Neutrophil (primary cell): ENCODE measurements at regions not wholly inside any gene's neighbourhood (a gene's known extent, or its start where the extent isn't known, plus 50 kb on each side); places are given as distances from the start of the nearest gene placed in this dataset.

Experiments
- H3K27ac ChIP-seq: fragments of 200-600 bp; sonication (generic); 2 replicates; pipeline ENCODE4 v1.5.1; 2016; ENCODE audit warnings: mild to moderate bottlenecking, moderate library complexity
- H3K27me3 ChIP-seq: fragments of 200-600 bp; sonication (generic); 2 replicates; pipeline ENCODE4 v1.6.0; 2016; ENCODE audit warnings: mild to moderate bottlenecking
- H3K36me3 ChIP-seq: fragments of 200-600 bp; sonication (generic); 2 replicates; pipeline ENCODE4 v1.5.1; 2017
- H3K4me1 ChIP-seq, 2 experiments: fragments of 200-600 bp in 1 of 2; sonication (generic) in 1 of 2; 1 replicate in 1 of 2; 2 replicates in 1 of 2; pipeline versions ENCODE4 v1.5.1 to v1.6.1; 2013 to 2016; ENCODE audit warnings: low read depth in 1 of 2, low read length in 1 of 2, mild to moderate bottlenecking in 1 of 2, moderate library complexity in 1 of 2; ENCODE audit not compliant: control insufficient read depth in 1 of 2, insufficient read depth in 1 of 2
- H3K4me3 ChIP-seq, 2 experiments: fragments of 200-600 bp in 1 of 2; sonication (generic) in 1 of 2; 1 replicate in 1 of 2; 2 replicates in 1 of 2; pipeline ENCODE4 v1.5.1; 2013 to 2016; ENCODE audit warnings: low read depth in 1 of 2, low read length in 1 of 2, mild to moderate bottlenecking in 1 of 2, moderate library complexity in 1 of 2
- H3K9me3 ChIP-seq: fragments of 200-600 bp; sonication (generic); 2 replicates; pipeline ENCODE4 v1.5.1; 2016
- CTCF ChIP-seq: fragments of 200-600 bp; sonication (generic); IDR thresholded peaks from 2 replicates; pipeline ENCODE4 v1.5.1; 2016; ENCODE audit warnings: antibody characterized with exemption

- peaks cover 100% of the 10 kb centered on the region for H3K27me3 ChIP-seq
- H3K4me3 ChIP-seq = no peak overlapping the region
- H3K27ac ChIP-seq = no peak overlapping the region
These were observed 91.9 kb downstream of the TMEM30B start for GRCh38 chr14:61188978-61189808.

GRCh38 chr14:61188196-61188595, 92.9 kb downstream of the TMEM30B start:
- Histone ChIP-seq H3K27me3 (peaks cover 98% of the 10 kb centered on the region), H3K27ac (no peak overlapping the region), H3K4me1 (no peaks in the 10 kb centered on the region), H3K36me3 (no peaks in the 10 kb centered on the region), H3K4me3 (no peak overlapping the region), H3K9me3 (no peaks in the 10 kb centered on the region)
- TF ChIP-seq CTCF = no peak

More at GRCh38 chr14:61188978-61189808, 91.9 kb downstream of the TMEM30B start:
- no peak for TF ChIP-seq CTCF
- Histone ChIP-seq H3K9me3 (no peaks in the 10 kb centered on the region), H3K4me1 (no peaks in the 10 kb centered on the region), H3K36me3 (no peaks in the 10 kb centered on the region)

GRCh38 chr14:61187196-61187905, 93.8 kb downstream of the TMEM30B start:
- TF ChIP-seq CTCF = no peak
- Histone ChIP-seq H3K27ac (no peak overlapping the region), H3K9me3 (no peaks in the 10 kb centered on the region), H3K4me1 (no peaks in the 10 kb centered on the region), H3K4me3 (no peak overlapping the region), H3K36me3 (no peaks in the 10 kb centered on the region), H3K27me3 (peaks cover 98% of the 10 kb centered on the region)

GRCh38 chr14:61186341-61187195, 94.6 kb downstream of the TMEM30B start:
- no peaks in the 10 kb centered on the region for H3K36me3 ChIP-seq
- H3K9me3 ChIP-seq = no peaks in the 10 kb centered on the region
- H3K4me1 ChIP-seq = no peaks in the 10 kb centered on the region
- peaks cover 91% of the 10 kb centered on the region for H3K27me3 ChIP-seq
- H3K4me3 ChIP-seq = no peak overlapping the region
- TF ChIP-seq CTCF = no peak
- H3K27ac ChIP-seq = no peak overlapping the region

GRCh38 chr14:61185534-61185933, 95.6 kb downstream of the TMEM30B start:
- Histone ChIP-seq H3K27me3 (peaks cover 81% of the 10 kb centered on the region), H3K4me3 (no peak overlapping the region), H3K36me3 (no peaks in the 10 kb centered on the region), H3K27ac (no peak overlapping the region), H3K9me3 (no peaks in the 10 kb centered on the region), H3K4me1 (no peaks in the 10 kb centered on the region)
- no peak for TF ChIP-seq CTCF
